RWPE2 (cell line): ENCODE measurements at regions not wholly inside any gene's neighbourhood (a gene's known extent, or its start where the extent isn't known, plus 50 kb on each side); places are given as distances from the start of the nearest gene placed in this dataset.

Experiments used
- ATAC-seq: fragments of 200-7000 bp; cut with Tn5 transposase; 3 replicates; pipeline ENCODE4 v1.9.1; 2021; ENCODE audit warnings: low read depth
- DNase-seq: peaks from one replicate; pipeline ENCODE4 v3.0.0-alpha.2; 2020; ENCODE audit warnings: low spot score
- H3K27ac ChIP-seq: fragments of 450-650 bp; 2 replicates; pipeline ENCODE4 v1.5.1; 2017; ENCODE audit warnings: mild to moderate bottlenecking; ENCODE audit not compliant: poor library complexity, severe bottlenecking
- H3K27me3 ChIP-seq: fragments of 250-450 bp; sonication (Bioruptor Pico); 2 replicates; pipeline ENCODE4 v1.5.1; 2021; ENCODE audit warnings: mild to moderate bottlenecking, moderate library complexity; ENCODE audit not compliant: insufficient read depth, poor library complexity, severe bottlenecking
- H3K36me3 ChIP-seq: fragments of 250-450 bp; sonication (Bioruptor Pico); 2 replicates; pipeline ENCODE4 v1.5.1; 2020; ENCODE audit warnings: low read depth, mild to moderate bottlenecking, moderate library complexity
- H3K4me1 ChIP-seq: fragments of 250-450 bp; sonication (Bioruptor Pico); 2 replicates; pipeline ENCODE4 v1.5.1; 2021; ENCODE audit warnings: mild to moderate bottlenecking, moderate library complexity; ENCODE audit not compliant: insufficient read depth, poor library complexity, severe bottlenecking
- H3K4me3 ChIP-seq: fragments of 250-450 bp; sonication (Bioruptor Pico); 2 replicates; pipeline ENCODE4 v1.5.1; 2021; ENCODE audit warnings: mild to moderate bottlenecking, moderate library complexity; ENCODE audit not compliant: severe bottlenecking
- H3K9me3 ChIP-seq: fragments of 250-450 bp; sonication (Bioruptor Pico); 2 replicates; pipeline ENCODE4 v1.5.1; 2021; ENCODE audit warnings: mild to moderate bottlenecking, moderate library complexity; ENCODE audit not compliant: severe bottlenecking
- CTCF ChIP-seq: fragments of 450-650 bp; IDR thresholded peaks from one replicate; pipeline ENCODE4 v1.5.1; 2017; ENCODE audit warnings: mild to moderate bottlenecking, moderate library complexity; ENCODE audit not compliant: poor library complexity, severe bottlenecking

GRCh38 chr2:226487573-226487972 lies 312.0 kb downstream of the IRS1 start:
- H3K36me3 ChIP-seq = 0 out of 2 replicates have a peak, but pooled peaks cover 5% of the 10 kb centered on the region
- peaks cover 10% of the 10 kb centered on the region for H3K4me1 ChIP-seq
- TF ChIP-seq CTCF = no peak

GRCh38 chr2:226483745-226484619 lies 315.6 kb downstream of the IRS1 start:
- DNase-seq = no peak
- ATAC-seq = no peak
- Histone ChIP-seq H3K4me3 (no peak overlapping the region), H3K9me3 (no peaks in the 10 kb centered on the region), H3K27ac (no peak overlapping the region), H3K4me1 (peaks cover 3% of the 10 kb centered on the region), H3K36me3 (no peaks in the 10 kb centered on the region), H3K27me3 (no peaks in the 10 kb centered on the region)
- no peak for TF ChIP-seq CTCF

More at GRCh38 chr2:226487573-226487972, 312.0 kb downstream of the IRS1 start:
- H3K27me3 ChIP-seq = no peaks in the 10 kb centered on the region
- H3K9me3 ChIP-seq = peaks cover 7% of the 10 kb centered on the region
- H3K4me3 ChIP-seq = no peak overlapping the region
- H3K27ac ChIP-seq = no peak overlapping the region
- ATAC-seq = no peak
- no peak for DNase-seq

GRCh38 chr2:226483143-226483542 lies 316.5 kb downstream of the IRS1 start:
- H3K27ac ChIP-seq = no peak overlapping the region
- peaks cover 3% of the 10 kb centered on the region for H3K4me1 ChIP-seq

GRCh38 chr2:226478109-226478809 lies 321.4 kb downstream of the IRS1 start:
- no peaks in the 10 kb centered on the region for H3K36me3 ChIP-seq
- peaks cover 10% of the 10 kb centered on the region for H3K4me1 ChIP-seq
- no peak overlapping the region for H3K27ac ChIP-seq
- ATAC-seq (peak; percentile 64; the same call in 2 of the 3 replicates), DNase-seq (no peak)
- TF ChIP-seq CTCF = no peak
- H3K27me3 ChIP-seq = no peaks in the 10 kb centered on the region
- H3K4me3 ChIP-seq = no peak overlapping the region
- H3K9me3 ChIP-seq = peaks cover 2% of the 10 kb centered on the region

More at GRCh38 chr2:226483143-226483542, 316.5 kb downstream of the IRS1 start:
- no peak for DNase-seq
- H3K9me3 ChIP-seq = no peaks in the 10 kb centered on the region
- ATAC-seq = no peak
- H3K4me3 ChIP-seq = no peak overlapping the region
- H3K27me3 ChIP-seq = no peaks in the 10 kb centered on the region
- no peaks in the 10 kb centered on the region for H3K36me3 ChIP-seq
- TF ChIP-seq CTCF = no peak
